GM18505 (cell line): ENCODE measurements at regions not wholly inside any gene's neighbourhood (a gene's known extent, or its start where the extent isn't known, plus 50 kb on each side); places are given as distances from the start of the nearest gene placed in this dataset.

Experiments
- ATAC-seq: cut with Tn5 transposase; IDR thresholded peaks from one replicate; pipeline ENCODE4 v1.9.1; 2021; ENCODE audit not compliant: unreplicated experiment
- POLR2A ChIP-seq: IDR thresholded peaks from 4 replicates; pipeline ENCODE4 v1.6.1; 2011; ENCODE audit warnings: borderline replicate concordance; ENCODE audit not compliant: insufficient read depth, insufficient read length; ENCODE audit errors: extremely low read depth

- TF ChIP-seq POLR2A: no peak
- no peak for ATAC-seq
These were observed 256.7 kb downstream of the ANAPC1 start for GRCh38 chr2:111627256-111627655.

GRCh38 chr2:111628221-111628620 lies 255.8 kb downstream of the ANAPC1 start:
- no peak for ATAC-seq
- TF ChIP-seq POLR2A: no peak

- no peak for TF ChIP-seq POLR2A
- ATAC-seq: no peak
These were observed 254.0 kb downstream of the ANAPC1 start for GRCh38 chr2:111629983-111630382.

- ATAC-seq: no peak
- TF ChIP-seq POLR2A: no peak
These were observed 251.3 kb downstream of the ANAPC1 start for GRCh38 chr2:111632661-111633060.

GRCh38 chr2:111633189-111633588 lies 250.8 kb downstream of the ANAPC1 start:
- ATAC-seq: no peak
- no peak for TF ChIP-seq POLR2A

GRCh38 chr2:111633643-111634042 lies 250.3 kb downstream of the ANAPC1 start:
- ATAC-seq: no peak
- no peak for TF ChIP-seq POLR2A

- no peak for TF ChIP-seq POLR2A
- ATAC-seq: no peak
These were observed 249.8 kb downstream of the ANAPC1 start for GRCh38 chr2:111634050-111634794.

GRCh38 chr2:111634995-111635538 lies 248.9 kb downstream of the ANAPC1 start:
- TF ChIP-seq POLR2A: no peak
- ATAC-seq: no peak

- no peak for TF ChIP-seq POLR2A
- ATAC-seq: no peak
These were observed 247.1 kb downstream of the ANAPC1 start for GRCh38 chr2:111636905-111637304.

- ATAC-seq: no peak
- no peak for TF ChIP-seq POLR2A
These were observed 245.6 kb downstream of the ANAPC1 start for GRCh38 chr2:111638274-111638877.

GRCh38 chr2:111640480-111640879 lies 243.5 kb downstream of the ANAPC1 start:
- ATAC-seq: no peak
- TF ChIP-seq POLR2A: no peak

- no peak for TF ChIP-seq POLR2A
- ATAC-seq: no peak
These were observed 241.2 kb downstream of the ANAPC1 start for GRCh38 chr2:111642586-111643327.

GRCh38 chr2:111643759-111644158 lies 240.2 kb downstream of the ANAPC1 start:
- TF ChIP-seq POLR2A: no peak
- ATAC-seq: no peak
